GM18517 (cell line): ENCODE measurements at regions not wholly inside any gene's neighbourhood (a gene's known extent, or its start where the extent isn't known, plus 50 kb on each side); places are given as distances from the start of the nearest gene placed in this dataset.

Source experiments
- ATAC-seq: cut with Tn5 transposase; IDR thresholded peaks from one replicate; pipeline ENCODE4 v1.9.1; 2021; ENCODE audit warnings: mild to moderate bottlenecking, moderate library complexity; ENCODE audit not compliant: unreplicated experiment

DNA sequence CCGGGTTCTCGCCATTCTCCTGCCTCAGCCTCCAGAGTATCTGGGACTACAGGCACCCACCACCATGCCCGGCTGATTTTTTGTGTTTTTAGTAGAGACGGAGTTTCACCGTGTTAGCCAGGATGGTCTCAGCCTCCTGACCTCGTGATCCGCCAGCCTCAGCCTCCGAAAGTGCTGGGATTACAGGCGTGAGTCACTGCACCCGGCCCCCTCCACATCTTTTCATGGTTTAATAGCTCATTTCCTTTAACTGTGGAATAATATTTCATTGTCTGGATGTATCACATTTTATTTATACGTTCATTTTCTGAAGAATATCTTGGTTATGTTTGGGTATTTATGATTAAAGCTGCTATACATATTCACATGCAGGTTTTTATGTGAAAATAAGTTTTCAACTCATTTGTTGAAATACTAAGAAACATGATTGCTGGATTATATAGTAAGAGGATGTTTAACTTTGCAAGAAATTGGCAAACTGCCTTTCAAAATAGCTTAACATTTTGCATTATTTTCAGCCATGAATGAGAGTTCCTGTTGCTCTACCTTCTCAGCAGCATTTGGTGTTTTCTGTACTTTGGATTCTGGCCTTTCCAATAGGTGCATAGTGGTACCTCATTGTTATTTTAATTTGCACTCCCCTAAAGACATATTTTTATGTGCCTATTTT, 591.9 kb downstream of the TECRL start:
- no peak for ATAC-seq

DNA sequence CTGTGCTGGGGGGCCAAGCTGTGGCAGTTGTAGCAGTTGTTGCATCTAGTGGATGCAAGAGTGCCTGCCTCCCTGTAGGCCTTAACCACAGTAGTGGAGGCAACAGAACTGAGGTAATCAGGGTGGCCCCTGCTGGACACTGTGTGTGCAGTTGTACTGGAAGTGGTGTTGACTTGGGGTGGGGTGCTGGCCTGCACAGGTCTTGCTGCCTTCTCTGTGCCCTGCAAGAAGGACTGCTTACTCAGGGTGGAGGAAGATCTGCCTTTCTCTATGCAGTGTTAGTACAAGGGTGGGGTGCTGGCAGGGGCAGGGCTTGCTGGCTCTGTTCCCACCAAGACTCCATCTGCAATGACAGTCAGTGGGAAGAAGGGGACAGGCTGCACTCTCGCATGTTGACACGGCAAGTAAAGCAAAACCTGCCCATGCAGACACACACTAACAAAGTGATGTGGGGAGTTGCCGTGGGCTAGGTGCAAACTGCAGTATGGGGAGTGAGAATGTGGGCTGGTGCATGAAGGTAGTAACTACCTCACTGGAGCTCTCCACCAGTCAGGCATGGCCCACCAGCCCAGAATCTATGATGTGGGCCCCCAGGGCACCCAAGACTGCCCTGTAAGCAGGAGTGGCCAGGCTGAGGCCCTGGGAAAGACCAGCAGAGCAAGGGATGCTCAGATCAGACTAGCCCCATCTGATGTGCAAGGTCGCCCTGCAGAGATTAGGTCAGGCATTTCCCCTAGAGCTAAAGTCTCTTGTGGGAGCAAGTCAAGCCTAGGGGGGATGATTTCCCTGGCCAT, 594.9 kb downstream of the TECRL start:
- ATAC-seq = no peak

DNA sequence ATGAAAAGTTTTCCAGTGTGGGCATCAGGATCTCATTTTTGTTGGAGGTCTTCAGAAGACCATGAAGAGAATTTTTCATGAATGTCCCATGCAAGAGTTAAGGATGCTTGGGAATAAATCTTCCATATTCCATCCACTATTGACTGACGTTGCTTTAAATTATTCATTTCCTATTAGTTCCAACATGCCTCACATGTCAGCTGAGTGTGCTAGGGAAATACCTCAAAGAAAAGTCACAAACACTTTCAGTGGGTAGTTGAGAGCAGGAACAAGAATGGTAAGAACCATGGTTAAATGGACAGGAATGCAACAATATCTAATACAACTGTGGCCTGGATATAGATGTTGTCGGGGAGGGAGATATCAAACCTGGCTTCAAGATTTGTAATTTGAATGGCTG, 610.1 kb downstream of the TECRL start:
- no peak for ATAC-seq

DNA sequence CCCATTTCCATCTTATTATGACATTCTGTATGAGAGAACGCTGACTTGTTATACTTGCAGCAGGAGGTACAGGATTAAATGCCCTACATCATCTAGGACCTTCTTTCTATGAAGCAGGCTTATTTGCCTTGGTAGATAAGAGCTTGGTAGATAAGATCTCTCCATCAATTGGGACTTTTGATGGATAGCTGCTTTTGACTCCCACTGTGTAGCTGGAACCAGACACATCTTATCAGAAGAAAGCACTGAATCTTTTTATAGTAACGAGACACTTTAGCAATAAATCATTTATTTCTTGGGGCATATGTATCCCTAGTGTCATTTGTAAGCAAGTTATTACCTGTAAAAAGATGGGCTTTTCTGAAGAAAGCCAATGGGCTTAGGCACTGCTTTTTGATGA, 613.9 kb downstream of the TECRL start:
- no peak for ATAC-seq

DNA sequence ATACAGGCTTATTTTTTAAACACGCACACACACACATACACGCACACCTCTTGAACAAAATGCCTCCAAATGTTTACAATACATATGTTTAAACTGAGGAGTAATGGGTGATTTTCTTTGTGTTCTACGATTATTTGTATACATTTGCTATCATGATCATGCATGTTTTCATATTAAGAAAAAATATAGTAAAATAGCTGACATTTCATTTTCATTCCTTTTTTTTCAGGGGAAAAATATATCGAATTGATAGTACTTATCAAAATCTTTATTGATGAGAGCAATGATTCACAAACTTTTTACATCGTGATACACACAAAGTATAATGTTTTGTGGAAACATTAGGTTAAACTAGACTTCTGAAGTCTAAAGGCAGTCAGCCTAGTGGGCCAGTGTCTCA, 618.9 kb downstream of the TECRL start:
- no peak for ATAC-seq

DNA sequence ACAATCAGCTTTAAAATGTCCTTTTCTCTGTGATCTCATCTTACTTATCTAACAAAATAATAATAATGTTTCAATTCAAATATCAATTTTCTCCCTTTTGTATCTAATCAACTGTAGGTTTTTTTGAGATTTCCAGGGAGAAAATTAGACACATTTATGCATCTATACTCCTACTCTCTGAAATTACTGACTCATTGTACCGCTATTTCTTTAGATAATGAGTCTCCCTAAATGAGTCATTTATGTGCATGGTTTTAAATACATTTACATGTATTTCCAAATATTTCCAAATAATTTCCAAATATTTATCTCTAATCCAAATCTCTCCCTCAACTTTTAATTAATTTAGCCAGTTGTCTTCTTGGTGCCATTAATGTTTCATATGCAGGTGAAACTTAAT, 621.0 kb downstream of the TECRL start:
- ATAC-seq = no peak

DNA sequence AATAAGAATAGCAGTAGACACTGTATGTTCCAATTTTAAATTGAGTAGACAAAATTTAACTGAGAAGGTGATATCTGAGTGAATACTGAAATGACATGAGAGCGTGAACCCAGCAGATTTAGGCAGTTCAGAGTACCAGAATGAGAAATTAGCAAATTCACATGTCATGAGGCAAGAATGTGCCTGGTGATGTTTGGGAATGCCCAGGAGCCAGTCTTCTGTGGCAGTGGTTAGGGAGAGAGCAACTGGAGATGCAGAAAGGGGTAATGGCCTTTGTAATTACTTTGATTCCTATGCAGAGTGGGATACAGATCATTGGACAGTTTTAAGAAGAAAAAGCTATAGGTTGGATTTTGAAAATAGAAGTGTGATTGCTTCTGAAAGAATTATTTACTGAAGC, 621.9 kb downstream of the TECRL start:
- ATAC-seq = no peak

DNA sequence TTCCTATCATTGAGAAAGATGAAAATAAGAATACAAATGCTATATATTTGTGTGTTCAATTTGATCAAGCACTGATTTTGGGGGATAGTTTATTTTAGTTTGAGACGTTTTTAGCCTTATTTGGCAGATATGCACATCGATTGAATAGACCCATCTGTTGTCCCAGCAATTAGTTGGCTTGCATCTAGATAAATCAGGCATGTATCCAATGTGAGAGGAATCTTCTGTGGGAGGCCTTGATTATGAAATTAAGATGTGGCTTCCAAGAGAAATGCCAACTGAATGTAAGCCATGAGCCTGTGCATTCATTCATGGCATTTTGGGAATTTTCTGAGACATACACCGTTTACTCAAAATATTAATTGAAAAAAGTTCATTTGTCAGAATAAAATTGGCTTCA, 623.1 kb downstream of the TECRL start:
- no peak for ATAC-seq

DNA sequence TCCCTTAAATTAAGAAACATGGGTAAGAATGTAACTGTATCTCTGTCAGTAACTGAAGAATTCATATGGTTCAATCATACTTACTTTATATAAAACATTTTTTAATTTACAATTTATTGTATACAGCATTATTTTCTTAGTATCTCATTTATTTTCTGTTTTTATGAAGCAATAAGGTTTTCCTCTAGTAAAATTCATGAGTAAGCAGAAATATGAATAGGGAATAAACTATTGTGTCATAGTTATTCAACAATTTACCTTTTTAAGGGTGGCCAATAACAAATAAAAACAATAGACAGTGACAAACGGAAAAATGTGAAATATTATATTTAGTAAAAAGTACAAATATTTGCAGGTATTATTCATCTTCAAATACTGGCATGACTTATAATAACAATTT, 624.4 kb downstream of the TECRL start:
- no peak for ATAC-seq

DNA sequence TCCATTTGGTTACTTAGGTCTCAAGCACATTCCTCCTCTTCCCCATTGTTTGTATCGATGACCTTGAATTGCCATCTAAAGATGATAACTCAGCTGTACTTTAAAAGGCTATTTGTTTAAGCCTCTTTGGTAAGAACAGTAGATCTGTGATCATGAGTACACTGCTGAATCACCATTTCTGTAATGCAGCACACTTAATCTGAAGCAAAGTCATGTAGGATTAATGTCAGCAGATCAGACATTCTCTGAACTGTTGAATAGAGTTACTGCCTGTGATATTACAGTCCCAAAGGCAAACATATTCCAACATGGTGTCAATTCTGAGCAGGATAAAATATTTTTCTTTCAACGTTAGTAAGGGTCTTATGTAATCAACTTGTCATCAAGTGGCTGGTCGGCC, 631.6 kb downstream of the TECRL start:
- no peak for ATAC-seq

DNA sequence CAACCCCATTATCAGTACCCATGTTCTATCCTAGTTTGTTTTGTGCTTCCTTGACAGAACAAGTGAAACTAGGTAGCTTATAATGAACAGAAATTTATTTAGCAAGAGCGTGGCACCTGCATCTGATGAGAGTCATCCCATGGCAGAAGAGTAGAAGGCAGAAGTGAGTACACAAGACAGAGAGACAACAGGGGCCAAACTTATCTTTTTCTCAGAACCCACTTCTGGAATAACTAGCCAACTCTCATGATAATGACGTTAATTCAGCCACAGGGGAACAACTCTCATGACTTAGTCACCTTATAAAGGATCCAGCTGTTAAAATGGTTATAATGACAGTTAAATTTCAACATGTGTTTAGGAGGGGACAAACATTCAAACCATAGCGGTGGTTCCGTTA, 644.9 kb downstream of the TECRL start:
- ATAC-seq = no peak

DNA sequence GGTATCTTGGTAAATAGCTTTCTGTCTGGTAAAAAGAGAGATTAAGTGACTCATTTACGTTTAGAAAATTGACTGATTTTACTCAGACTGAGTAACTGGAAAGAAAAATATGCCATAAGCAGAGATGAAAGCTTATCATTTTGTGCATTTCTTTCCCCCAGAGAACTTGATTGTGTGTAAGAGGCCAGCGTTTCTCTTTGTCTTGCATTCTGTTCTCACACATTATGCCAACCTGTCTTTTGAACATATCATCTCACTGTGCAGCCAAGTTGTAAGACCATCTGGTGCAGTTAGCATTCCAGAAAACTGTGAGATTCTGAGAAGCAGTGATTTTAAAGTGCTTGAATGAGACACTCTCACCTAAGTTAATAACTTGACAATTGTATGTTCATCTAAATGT, 651.3 kb downstream of the TECRL start:
- ATAC-seq = no peak

DNA sequence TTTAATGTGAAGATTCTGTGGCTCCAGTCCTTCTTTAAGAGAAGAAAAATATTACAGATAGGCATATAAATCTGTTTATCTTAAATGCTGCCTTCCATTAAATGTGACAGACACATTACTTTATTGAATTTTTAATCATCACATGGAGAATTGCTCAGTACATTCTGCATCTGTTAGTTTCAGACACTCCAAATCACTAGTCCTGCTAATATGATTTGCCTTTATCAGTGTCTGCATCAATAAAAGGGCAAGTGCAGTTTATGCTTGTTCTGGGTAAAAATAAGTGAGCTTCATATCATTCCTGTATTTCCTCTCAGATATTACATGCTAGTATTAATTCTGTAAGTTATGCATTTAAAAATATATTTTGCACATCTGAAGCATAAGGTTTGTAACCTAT, 666.4 kb downstream of the TECRL start:
- no peak for ATAC-seq

DNA sequence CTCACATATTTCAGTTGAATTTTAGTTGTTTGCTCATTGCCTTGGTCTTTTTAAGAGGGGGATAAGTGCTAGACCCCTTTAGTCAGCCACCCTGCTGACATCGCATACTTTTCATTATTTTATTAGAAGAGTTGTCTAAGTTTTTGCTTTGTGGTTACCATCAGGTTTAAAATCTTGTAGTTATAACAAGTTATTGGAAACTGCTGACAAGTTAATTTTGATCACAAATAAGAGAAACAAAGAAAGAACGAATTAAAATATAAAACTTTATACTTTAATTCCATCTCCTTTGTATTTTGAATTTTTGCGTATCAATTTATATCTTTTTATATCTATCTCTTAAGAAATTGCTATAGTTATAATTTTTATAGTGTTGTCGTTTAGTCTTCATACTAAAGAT, 679.7 kb downstream of the TECRL start:
- ATAC-seq = no peak

DNA sequence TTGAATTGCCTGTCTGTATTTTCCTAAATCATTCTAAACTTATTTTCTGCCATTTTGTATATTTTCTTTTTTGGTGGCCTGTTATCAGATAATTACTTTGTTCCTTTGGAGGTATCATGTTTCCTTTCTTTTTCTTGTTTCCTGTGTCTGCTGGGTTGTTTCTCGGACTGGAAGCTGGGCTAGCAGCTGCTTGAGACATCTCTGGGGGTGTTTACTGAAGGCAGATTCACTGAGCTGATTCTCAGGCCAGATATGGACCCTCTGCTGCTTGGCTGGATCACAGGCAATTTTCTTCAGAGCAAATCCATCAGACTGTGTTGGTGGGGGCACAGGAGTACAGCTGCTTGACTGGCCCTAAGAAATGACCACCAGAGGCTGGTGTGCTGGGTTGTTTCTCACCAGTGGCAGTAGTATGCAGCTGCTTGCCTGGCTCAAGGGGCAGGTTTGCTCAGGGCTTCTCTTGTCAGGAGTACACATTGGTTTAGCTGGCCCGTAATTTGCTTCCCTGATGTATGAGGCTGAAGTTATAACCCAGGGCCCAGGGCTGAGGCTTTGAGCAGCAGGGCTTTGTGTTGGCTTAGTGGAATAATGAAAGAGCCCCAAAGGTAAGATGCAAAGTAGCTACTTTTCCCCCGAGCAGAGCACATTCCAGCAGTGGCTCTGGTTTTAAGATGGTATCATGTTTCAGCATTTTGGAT, 680.6 kb downstream of the TECRL start:
- ATAC-seq = no peak

DNA sequence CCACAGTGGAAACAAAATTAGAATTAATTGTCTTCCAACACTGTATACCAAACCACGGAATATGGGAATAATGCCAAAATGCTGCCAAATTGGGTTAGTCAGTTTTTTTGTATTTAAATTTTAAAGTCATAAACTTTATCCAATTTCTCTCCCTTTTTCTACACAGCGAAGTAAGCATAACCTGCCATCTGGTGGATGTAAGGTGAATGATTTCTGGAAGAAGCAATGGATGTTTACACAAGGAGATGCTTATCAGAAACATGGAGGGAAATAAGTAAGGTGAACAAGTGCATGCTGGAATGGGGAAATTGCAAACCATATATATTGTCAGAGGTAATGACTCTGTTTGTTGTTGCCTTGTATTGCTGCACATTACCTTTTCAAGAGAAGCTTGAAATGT, 691.9 kb downstream of the TECRL start:
- ATAC-seq = no peak

DNA sequence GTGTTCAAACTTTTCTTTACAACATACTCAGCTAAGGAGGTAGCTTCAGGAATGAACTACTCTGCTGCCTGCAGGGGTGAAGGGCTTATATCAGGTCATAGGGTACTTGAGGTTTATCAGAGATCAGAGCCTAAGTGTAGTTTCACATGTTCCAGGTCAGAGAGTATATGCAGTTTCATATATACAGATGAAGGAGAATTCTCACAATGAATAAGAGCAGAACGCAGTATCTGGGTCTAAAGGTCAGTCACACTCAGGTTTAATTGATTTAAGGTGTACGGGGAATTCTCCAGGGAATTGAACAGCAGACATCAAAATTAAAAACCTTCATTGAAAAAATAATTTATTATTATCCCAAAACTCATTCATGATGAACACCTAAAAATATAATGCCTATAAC, 700.6 kb downstream of the TECRL start:
- ATAC-seq = no peak

DNA sequence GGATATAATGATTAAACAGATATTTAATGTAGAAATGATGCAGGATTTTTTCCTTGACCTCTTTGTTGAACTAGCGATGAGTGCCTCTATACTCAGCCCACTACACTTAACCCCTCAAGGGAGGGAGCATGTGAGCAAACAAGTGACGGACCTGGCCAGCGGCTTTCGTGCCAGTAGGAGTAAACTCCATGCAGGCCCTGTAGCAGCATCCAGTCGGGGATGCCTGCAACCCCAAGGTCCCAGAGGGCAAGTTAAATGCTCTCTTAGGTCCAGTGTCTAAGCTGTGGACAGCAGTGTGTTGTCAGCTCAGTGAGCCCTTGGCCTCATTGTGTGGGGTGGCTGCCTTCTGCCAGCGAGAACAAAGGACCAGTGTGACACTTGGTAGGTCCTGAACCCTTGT, 708.7 kb downstream of the TECRL start:
- ATAC-seq = no peak

DNA sequence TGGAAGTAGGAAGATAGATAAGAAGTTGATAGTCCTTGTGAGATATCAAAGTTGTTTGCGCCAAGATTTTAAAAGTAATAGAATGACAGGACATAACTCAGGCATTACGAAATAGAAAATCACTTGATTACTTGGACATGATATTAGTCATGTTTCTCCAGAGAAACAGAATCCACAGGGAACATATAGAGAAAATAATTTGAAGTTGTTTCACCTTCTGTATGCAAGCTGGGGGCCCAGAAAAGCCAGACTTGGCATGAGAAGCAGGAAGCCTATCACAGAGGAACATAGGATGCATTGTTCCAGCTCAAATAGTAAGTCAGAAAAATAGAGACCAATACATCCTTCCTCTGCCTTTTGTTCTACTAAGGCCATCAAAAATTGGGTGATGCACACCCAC, 715.9 kb downstream of the TECRL start:
- ATAC-seq = no peak

DNA sequence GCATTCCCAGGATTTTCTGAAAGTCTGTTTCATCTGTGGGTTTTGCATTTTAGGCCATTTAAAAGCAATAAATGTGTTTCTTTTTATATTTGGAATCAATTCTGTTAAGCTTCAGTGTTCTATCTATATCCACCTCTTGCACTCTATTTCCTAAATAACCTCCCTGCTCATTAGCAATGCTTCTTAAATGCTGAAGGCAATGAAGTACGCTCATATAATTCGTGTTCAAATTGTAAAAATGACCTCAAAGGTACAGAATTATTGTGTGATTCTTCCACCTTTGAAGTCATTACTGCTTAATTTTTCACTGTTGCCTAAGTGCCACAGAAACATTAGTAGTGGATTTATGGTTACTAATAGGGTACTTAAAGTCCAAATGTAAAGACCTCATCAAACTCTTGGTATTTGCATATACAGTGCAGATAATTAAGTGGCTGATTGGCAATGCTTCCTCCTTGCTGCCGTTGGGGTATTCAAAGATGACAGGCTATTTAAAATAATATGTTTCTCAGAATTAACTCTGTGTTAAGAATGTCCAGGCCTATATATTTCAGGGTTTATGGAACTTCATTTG, 730.8 kb downstream of the TECRL start:
- ATAC-seq = no peak

DNA sequence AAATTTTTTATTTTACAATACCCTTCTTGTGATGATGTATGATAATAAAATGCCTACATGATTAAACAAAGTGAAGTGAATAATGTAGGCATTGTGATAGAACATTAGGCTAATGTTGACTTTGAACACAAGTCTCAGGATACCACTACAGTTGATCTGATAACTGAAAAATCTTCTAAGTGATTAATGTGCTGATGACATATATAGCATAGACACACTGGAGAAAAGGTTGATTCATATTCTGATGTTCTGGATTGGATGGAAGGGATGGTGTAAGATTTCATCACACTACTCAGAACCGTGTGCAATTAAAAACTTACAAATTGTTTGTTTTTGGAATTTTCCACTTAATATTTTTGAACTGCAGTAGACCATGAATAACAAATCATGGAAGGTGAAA, 738.5 kb downstream of the TECRL start:
- ATAC-seq = no peak

DNA sequence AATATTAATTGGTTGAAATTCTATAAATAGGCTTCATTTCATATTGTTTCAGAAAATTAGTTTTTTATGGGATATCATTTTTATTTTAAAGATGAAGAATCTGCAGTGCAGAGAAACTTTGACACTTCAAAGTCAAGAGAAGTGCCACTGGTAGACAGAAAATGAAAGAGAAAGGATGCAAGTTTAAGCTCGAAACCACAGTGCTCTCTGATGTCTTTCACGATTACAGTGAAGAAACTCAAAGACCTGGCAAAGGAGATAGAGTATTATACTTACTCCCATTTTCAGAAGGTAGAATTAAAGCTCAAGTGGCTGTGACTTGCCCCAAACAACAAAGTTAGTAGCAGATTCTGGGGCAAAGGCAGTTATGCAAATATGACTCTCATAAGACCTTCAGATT, 745.4 kb downstream of the TECRL start:
- no peak for ATAC-seq
